CD14-positive monocyte (primary cell): ENCODE measurements at regions not wholly inside any gene's neighbourhood (a gene's known extent, or its start where the extent isn't known, plus 50 kb on each side); places are given as distances from the start of the nearest gene placed in this dataset.

Source experiments
- DNase-seq, 3 donors: peaks; one replicate each; pipeline ENCODE4 v3.0.0-alpha.2; 2011 to 2022
- H2AFZ ChIP-seq: 2 replicates; pipeline ENCODE4 v1.6.0; 2012; ENCODE audit warnings: mild to moderate bottlenecking, low read depth, low read length, inconsistent platforms; ENCODE audit not compliant: insufficient read depth, poor library complexity, severe bottlenecking
- H3K27ac ChIP-seq, 2 donors: 1 replicate in 1 of 2; 2 replicates in 1 of 2; pipeline ENCODE4 v1.5.1; 2012 to 2013; ENCODE audit warnings: low read length in 2 of 2, control low read depth in 1 of 2, inconsistent platforms in 1 of 2, low read depth in 1 of 2, mild to moderate bottlenecking in 1 of 2
- H3K27me3 ChIP-seq, 2 donors: one replicate each; pipeline versions ENCODE4 v1.6.0 to v1.6.1; 2011 to 2013; ENCODE audit warnings: low read length in 2 of 2; ENCODE audit not compliant: control insufficient read depth in 2 of 2, insufficient read depth in 2 of 2
- H3K36me3 ChIP-seq, 2 donors: replicated peaks in 1 of 2; 1 replicate in 1 of 2; 2 replicates in 1 of 2; pipeline versions ENCODE4 v1.5.1 to v1.6.1; 2012 to 2013; ENCODE audit warnings: low read length in 2 of 2, control low read depth in 1 of 2, inconsistent platforms in 1 of 2, mild to moderate bottlenecking in 1 of 2; ENCODE audit not compliant: insufficient read depth in 2 of 2, control insufficient read depth in 1 of 2
- H3K4me1 ChIP-seq, 2 donors: 1 replicate in 1 of 2; 2 replicates in 1 of 2; pipeline versions ENCODE4 v1.5.1 to v1.6.1; 2012 to 2013; ENCODE audit warnings: low read length in 2 of 2, control low read depth in 1 of 2, inconsistent platforms in 1 of 2, mild to moderate bottlenecking in 1 of 2, moderate library complexity in 1 of 2; ENCODE audit not compliant: insufficient read depth in 2 of 2, control insufficient read depth in 1 of 2
- H3K4me2 ChIP-seq: replicated peaks from 2 replicates; pipeline ENCODE3; 2012; ENCODE audit warnings: low read length, moderate library complexity, mild to moderate bottlenecking; ENCODE audit not compliant: poor library complexity, severe bottlenecking; ENCODE audit errors: extremely low read depth
- H3K4me3 ChIP-seq, 3 experiments: fragments of 200-600 bp in 1 of 3; sonication (generic) in 1 of 3; replicated peaks in 1 of 3; 1 replicate in 2 of 3; 2 replicates in 1 of 3; pipeline ENCODE4 v1.5.1; 2011 to 2013; ENCODE audit warnings: low read length in 3 of 3, mild to moderate bottlenecking in 3 of 3, control low read depth in 2 of 3, low read depth in 2 of 3, inconsistent platforms in 1 of 3, moderate library complexity in 1 of 3
- H3K79me2 ChIP-seq: 2 replicates; pipeline ENCODE4 v1.6.0; 2012; ENCODE audit warnings: mild to moderate bottlenecking, control low read depth, inconsistent platforms, low read length, moderate library complexity; ENCODE audit not compliant: insufficient read depth
- H3K9ac ChIP-seq: 2 replicates; pipeline ENCODE4 v1.6.0; 2017; ENCODE audit warnings: low read length, mild to moderate bottlenecking; ENCODE audit not compliant: insufficient read depth, poor library complexity, severe bottlenecking
- H3K9me3 ChIP-seq, 2 donors: replicated peaks in 1 of 2; 1 replicate in 1 of 2; 2 replicates in 1 of 2; pipeline versions ENCODE4 v1.5.1 to v1.6.1; 2012 to 2013; ENCODE audit warnings: low read length in 2 of 2, control low read depth in 1 of 2; ENCODE audit not compliant: control insufficient read depth in 1 of 2, insufficient read depth in 1 of 2
- H4K20me1 ChIP-seq: 2 replicates; pipeline ENCODE4 v1.6.0; 2012; ENCODE audit warnings: mild to moderate bottlenecking, low read length, control low read depth, moderate library complexity; ENCODE audit not compliant: insufficient read depth
- H3K27ac Mint-ChIP-seq, 7 donors: one replicate each; pipeline ENCODE4 v1.8.0; 2020; ENCODE audit warnings: mild to moderate bottlenecking in 7 of 7, mixed read lengths in 7 of 7, moderate library complexity in 6 of 7, inconsistent platforms in 2 of 7
- H3K27me3 Mint-ChIP-seq, 3 donors: one replicate each; pipeline ENCODE4 v1.8.0; 2021 to 2022; ENCODE audit warnings: low read depth in 3 of 3, mild to moderate bottlenecking in 3 of 3, mixed read lengths in 3 of 3, moderate library complexity in 3 of 3, inconsistent platforms in 1 of 3
- H3K36me3 Mint-ChIP-seq, 2 donors: one replicate each; pipeline ENCODE4 v1.8.0; 2020; ENCODE audit warnings: mixed read lengths in 2 of 2, inconsistent platforms in 1 of 2, mild to moderate bottlenecking in 1 of 2
- H3K4me1 Mint-ChIP-seq: one replicate; pipeline ENCODE4 v1.8.0; 2020; ENCODE audit warnings: mild to moderate bottlenecking, mixed read lengths
- H3K4me3 Mint-ChIP-seq, 2 donors: one replicate each; pipeline ENCODE4 v1.8.0; 2020; ENCODE audit warnings: mild to moderate bottlenecking in 2 of 2, mixed read lengths in 2 of 2, moderate library complexity in 1 of 2
- H3K9me3 Mint-ChIP-seq, 7 donors: one replicate each; pipeline ENCODE4 v1.8.0; 2020 to 2022; ENCODE audit warnings: mixed read lengths in 7 of 7, mild to moderate bottlenecking in 6 of 7, moderate library complexity in 6 of 7, inconsistent platforms in 2 of 7
- WGBS: methylation state at CpG from one replicate; pipeline ENCODE4 v1.1.5; 2013; ENCODE audit warnings: missing lambda C conversion rate; ENCODE audit not compliant: insufficient coverage; 5-methylcytosine and 5-hydroxymethylcytosine counted together
- intact Hi-C, 2 donors: fragments of 100-400 bp; cut with micrococcal nuclease; formaldehyde crosslinking; loops; one replicate each; pipeline versions ENCODE4 v1.15.0 to v1.15.1; 2023
- TF ChIP-seq, protein P1 (sequence below): fragments of 200-600 bp; IDR thresholded peaks from one replicate; pipeline ENCODE4 v1.8.0; 2022; ENCODE audit warnings: antibody characterized with exemption, mild to moderate bottlenecking

DNA sequence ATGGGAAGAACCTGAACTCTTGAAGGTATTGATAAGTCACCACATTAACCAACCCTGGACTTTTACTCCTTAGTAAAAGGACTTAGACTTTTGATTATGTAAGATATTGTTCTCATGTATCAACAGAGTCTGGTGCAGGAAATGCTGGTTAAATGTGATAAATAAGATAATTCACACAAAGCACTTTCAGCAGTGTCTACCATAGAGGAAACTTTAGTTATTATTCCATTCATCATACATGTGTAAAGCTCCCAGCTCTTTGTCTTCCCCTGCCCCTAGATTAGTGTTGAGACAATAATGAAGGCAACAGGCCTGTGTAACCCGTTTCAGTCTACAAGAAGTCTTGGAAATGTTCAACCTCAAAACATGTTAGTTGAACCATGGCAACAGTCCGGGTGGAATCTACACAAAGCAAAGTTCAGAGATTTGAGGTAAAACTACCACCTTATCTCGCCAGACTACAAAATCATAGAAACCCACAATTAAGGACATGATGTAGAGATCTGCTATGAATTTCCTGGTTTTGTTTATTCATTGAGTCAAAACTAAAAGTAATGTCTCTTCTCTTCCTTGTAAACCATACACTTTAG, 109.9 kb upstream of the ADO start:
- H4K20me1 ChIP-seq: no peaks in the 10 kb centered on the region
- WGBS: 40% methylated on average over 2 of the region's 3 CpGs
- intact Hi-C loops: loop anchor here in 1 of 2 donors (5.0 to 10.0 kb wide), 3 partner anchors 33 to 100 kb away; no protein-coding TSS in a partner anchor

GRCh38 chr10:62696798-62697197, 107.7 kb upstream of the ADO start:
- Mint-ChIP-seq H3K9me3 (peaks cover 17 to 32% (median 24%) of the 10 kb centered on the region in 7 donors), H3K27ac (no peak overlapping the region), H3K27me3 (peaks cover 0 to 2% (median 0%) of the 10 kb centered on the region in 3 donors), H3K4me3 (no peak overlapping the region), H3K36me3 (peaks cover 0 to 2% of the 10 kb centered on the region in 2 donors), H3K4me1 (peaks cover under 1% of the 10 kb centered on the region)
- Histone ChIP-seq H3K79me2 (no peaks in the 10 kb centered on the region), H3K4me2 (no peak overlapping the region), H3K9me3 (peaks cover 8 to 30% of the 10 kb centered on the region in 2 donors), H4K20me1 (no peaks in the 10 kb centered on the region), H3K27me3 (no peaks in the 10 kb centered on the region), H3K9ac (no peak overlapping the region), H3K4me3 (no peak overlapping the region), H3K36me3 (no peaks in the 10 kb centered on the region), H3K4me1 (peaks cover 1 to 2% of the 10 kb centered on the region in 2 donors), H3K27ac (no peak overlapping the region), H2AFZ (no peak overlapping the region)
- TF ChIP-seq, protein P1, sequence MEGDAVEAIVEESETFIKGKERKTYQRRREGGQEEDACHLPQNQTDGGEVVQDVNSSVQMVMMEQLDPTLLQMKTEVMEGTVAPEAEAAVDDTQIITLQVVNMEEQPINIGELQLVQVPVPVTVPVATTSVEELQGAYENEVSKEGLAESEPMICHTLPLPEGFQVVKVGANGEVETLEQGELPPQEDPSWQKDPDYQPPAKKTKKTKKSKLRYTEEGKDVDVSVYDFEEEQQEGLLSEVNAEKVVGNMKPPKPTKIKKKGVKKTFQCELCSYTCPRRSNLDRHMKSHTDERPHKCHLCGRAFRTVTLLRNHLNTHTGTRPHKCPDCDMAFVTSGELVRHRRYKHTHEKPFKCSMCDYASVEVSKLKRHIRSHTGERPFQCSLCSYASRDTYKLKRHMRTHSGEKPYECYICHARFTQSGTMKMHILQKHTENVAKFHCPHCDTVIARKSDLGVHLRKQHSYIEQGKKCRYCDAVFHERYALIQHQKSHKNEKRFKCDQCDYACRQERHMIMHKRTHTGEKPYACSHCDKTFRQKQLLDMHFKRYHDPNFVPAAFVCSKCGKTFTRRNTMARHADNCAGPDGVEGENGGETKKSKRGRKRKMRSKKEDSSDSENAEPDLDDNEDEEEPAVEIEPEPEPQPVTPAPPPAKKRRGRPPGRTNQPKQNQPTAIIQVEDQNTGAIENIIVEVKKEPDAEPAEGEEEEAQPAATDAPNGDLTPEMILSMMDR: no peak
- DNase-seq: no peak
- no CpG with 5 or more reads among the region's 2 CpGs for WGBS
- intact Hi-C loops: loop anchor here in 1 of 2 donors (10.0 kb wide), 1 partner anchor 98 kb away; no protein-coding TSS in a partner anchor

More for the DNA sequence above, 109.9 kb upstream of the ADO start:
- peaks cover 0 to 3% of the 10 kb centered on the region in 2 donors for H3K36me3 Mint-ChIP-seq
- no peak overlapping the region for H3K27ac Mint-ChIP-seq
- no peaks in the 10 kb centered on the region for H3K27me3 ChIP-seq
- H3K4me1 ChIP-seq: peaks cover 23% of the 10 kb centered on the region in 2 donors
- TF ChIP-seq, protein P1: no peak
- H3K9ac ChIP-seq: no peak overlapping the region
- no peak overlapping the region for H3K4me3 Mint-ChIP-seq
- no peak overlapping the region for H3K4me2 ChIP-seq
- H2AFZ ChIP-seq: no peak overlapping the region
- H3K27me3 Mint-ChIP-seq: no peaks in the 10 kb centered on the region
- H3K9me3 ChIP-seq: peaks cover 5 to 19% of the 10 kb centered on the region in 2 donors
- H3K9me3 Mint-ChIP-seq: peaks cover 9 to 21% (median 17%) of the 10 kb centered on the region in 7 donors
- no peak overlapping the region for H3K4me3 ChIP-seq
- no peaks in the 10 kb centered on the region for H3K79me2 ChIP-seq
- no peak overlapping the region for H3K27ac ChIP-seq
- DNase-seq: no peak
- H3K36me3 ChIP-seq: no peaks in the 10 kb centered on the region
- H3K4me1 Mint-ChIP-seq: peaks cover 22% of the 10 kb centered on the region
